ENCODE measurements at regions not wholly inside any gene's neighbourhood (a gene's known extent, or its start where the extent isn't known, plus 50 kb on each side); places are given as distances from the start of the nearest gene placed in this dataset.

DNA sequence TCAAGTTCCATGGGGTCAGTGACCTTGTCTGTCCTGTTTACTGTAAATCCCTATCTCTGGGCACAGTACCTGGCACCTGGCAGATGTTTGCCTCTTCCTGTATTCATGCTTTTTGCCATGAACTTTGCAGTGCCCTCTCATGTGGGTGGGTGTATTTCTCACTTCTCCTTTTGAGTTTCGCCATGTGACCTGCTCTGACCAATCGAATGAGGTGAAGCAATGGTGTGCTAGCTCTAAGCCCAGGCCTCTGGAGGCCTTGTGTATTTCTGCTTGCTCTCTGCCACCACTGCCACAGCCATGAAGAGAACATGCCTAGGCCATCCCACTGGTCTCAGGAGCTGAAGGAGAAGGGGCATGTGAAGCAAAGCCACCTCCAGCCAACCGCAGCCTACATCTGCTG lies 185.5 kb upstream of the ZC3H12A start (continued):
- TF ChIP-seq CREB1 (CRISPR knock-in tag; IDR thresholded peaks at IDR 0.05; ENCODE audit: low read depth) (no peak), ZNF114 (CRISPR knock-in tag; IDR thresholded peaks at IDR 0.05) (no peak), EZH2 (IDR thresholded peaks at IDR 0.05; ENCODE audit: low read depth, unreplicated experiment) (no peak)

DNA sequence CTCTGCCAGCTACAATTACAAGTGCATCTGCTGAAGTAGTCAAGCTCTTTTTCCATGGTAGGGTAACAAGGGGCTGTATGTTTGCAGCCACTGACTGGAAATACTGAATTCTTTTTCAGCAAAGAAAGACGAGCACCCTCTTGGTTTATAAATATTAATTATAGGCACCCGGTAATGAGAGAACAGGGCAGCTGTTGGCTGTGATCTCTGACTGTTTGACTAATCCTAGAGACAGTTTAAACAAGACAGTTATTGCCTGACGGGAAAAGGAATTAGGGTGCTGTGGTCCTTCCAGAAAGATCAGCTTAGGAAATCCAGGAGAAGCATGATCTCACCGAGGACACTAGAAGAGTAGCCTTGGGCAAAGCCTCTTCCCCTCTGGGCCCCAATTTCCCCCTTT lies 183.7 kb upstream of the ZC3H12A start:
- Histone ChIP-seq H3K4me2 (no peak overlapping the region), H3K27me3 (ENCODE audit: insufficient read depth) (no peaks in the 10 kb centered on the region), H3F3A (replicated peaks; ENCODE audit: low read depth) (no peaks in the 10 kb centered on the region), H3K4me1 (ENCODE audit: insufficient read depth) (peaks cover 17% of the 10 kb centered on the region; the same call in 1 of the 2 replicates), H3K27ac (ENCODE audit: low read depth) (no peak overlapping the region), H3K36me3 (ENCODE audit: insufficient read depth) (no peaks in the 10 kb centered on the region), H4K20me1 (replicated peaks; ENCODE audit: insufficient read depth) (no peaks in the 10 kb centered on the region), H3K79me2 (replicated peaks; ENCODE audit: insufficient read depth) (no peaks in the 10 kb centered on the region), H2AFZ (no peak overlapping the region), H3K4me3 (no peak overlapping the region), H3K9me2 (ENCODE audit: insufficient read depth) (no peaks in the 10 kb centered on the region)
- no peak for DNase-seq (ENCODE audit: low spot score)
- no peak overlapping the region for H3K4me3 Mint-ChIP-seq
- H3K4me1 Mint-ChIP-seq, result peaks cover 18% of the 10 kb centered on the region
- peaks cover 7% of the 10 kb centered on the region for H3K27me3 Mint-ChIP-seq (ENCODE audit: insufficient read depth, low read depth, poor library complexity)
- no peaks in the 10 kb centered on the region for H3K36me3 Mint-ChIP-seq (ENCODE audit: low read depth)
- H3K9me3 Mint-ChIP-seq, result no peaks in the 10 kb centered on the region
- TF ChIP-seq ZNF114 (CRISPR knock-in tag; IDR thresholded peaks at IDR 0.05), result no peak
- TF ChIP-seq, protein P1, sequence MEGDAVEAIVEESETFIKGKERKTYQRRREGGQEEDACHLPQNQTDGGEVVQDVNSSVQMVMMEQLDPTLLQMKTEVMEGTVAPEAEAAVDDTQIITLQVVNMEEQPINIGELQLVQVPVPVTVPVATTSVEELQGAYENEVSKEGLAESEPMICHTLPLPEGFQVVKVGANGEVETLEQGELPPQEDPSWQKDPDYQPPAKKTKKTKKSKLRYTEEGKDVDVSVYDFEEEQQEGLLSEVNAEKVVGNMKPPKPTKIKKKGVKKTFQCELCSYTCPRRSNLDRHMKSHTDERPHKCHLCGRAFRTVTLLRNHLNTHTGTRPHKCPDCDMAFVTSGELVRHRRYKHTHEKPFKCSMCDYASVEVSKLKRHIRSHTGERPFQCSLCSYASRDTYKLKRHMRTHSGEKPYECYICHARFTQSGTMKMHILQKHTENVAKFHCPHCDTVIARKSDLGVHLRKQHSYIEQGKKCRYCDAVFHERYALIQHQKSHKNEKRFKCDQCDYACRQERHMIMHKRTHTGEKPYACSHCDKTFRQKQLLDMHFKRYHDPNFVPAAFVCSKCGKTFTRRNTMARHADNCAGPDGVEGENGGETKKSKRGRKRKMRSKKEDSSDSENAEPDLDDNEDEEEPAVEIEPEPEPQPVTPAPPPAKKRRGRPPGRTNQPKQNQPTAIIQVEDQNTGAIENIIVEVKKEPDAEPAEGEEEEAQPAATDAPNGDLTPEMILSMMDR (conservative IDR thresholded peaks at IDR 0.05; ENCODE audit: low read depth in 2 of 2), result no peak
- no peak for TF ChIP-seq JUNB (IDR thresholded peaks at IDR 0.05; ENCODE audit: unreplicated experiment)
- TF ChIP-seq ZNF331 (CRISPR knock-in tag; IDR thresholded peaks at IDR 0.05; ENCODE audit: low read depth), result no peak
- TF ChIP-seq EZH2 (IDR thresholded peaks at IDR 0.05; ENCODE audit: low read depth, unreplicated experiment), result no peak
- no peak for TF ChIP-seq EZH2phosphoT487 (IDR thresholded peaks at IDR 0.05; ENCODE audit: unreplicated experiment)
- TF ChIP-seq CREB1 (CRISPR knock-in tag; IDR thresholded peaks at IDR 0.05; ENCODE audit: low read depth), result no peak
- TF ChIP-seq, protein P2, sequence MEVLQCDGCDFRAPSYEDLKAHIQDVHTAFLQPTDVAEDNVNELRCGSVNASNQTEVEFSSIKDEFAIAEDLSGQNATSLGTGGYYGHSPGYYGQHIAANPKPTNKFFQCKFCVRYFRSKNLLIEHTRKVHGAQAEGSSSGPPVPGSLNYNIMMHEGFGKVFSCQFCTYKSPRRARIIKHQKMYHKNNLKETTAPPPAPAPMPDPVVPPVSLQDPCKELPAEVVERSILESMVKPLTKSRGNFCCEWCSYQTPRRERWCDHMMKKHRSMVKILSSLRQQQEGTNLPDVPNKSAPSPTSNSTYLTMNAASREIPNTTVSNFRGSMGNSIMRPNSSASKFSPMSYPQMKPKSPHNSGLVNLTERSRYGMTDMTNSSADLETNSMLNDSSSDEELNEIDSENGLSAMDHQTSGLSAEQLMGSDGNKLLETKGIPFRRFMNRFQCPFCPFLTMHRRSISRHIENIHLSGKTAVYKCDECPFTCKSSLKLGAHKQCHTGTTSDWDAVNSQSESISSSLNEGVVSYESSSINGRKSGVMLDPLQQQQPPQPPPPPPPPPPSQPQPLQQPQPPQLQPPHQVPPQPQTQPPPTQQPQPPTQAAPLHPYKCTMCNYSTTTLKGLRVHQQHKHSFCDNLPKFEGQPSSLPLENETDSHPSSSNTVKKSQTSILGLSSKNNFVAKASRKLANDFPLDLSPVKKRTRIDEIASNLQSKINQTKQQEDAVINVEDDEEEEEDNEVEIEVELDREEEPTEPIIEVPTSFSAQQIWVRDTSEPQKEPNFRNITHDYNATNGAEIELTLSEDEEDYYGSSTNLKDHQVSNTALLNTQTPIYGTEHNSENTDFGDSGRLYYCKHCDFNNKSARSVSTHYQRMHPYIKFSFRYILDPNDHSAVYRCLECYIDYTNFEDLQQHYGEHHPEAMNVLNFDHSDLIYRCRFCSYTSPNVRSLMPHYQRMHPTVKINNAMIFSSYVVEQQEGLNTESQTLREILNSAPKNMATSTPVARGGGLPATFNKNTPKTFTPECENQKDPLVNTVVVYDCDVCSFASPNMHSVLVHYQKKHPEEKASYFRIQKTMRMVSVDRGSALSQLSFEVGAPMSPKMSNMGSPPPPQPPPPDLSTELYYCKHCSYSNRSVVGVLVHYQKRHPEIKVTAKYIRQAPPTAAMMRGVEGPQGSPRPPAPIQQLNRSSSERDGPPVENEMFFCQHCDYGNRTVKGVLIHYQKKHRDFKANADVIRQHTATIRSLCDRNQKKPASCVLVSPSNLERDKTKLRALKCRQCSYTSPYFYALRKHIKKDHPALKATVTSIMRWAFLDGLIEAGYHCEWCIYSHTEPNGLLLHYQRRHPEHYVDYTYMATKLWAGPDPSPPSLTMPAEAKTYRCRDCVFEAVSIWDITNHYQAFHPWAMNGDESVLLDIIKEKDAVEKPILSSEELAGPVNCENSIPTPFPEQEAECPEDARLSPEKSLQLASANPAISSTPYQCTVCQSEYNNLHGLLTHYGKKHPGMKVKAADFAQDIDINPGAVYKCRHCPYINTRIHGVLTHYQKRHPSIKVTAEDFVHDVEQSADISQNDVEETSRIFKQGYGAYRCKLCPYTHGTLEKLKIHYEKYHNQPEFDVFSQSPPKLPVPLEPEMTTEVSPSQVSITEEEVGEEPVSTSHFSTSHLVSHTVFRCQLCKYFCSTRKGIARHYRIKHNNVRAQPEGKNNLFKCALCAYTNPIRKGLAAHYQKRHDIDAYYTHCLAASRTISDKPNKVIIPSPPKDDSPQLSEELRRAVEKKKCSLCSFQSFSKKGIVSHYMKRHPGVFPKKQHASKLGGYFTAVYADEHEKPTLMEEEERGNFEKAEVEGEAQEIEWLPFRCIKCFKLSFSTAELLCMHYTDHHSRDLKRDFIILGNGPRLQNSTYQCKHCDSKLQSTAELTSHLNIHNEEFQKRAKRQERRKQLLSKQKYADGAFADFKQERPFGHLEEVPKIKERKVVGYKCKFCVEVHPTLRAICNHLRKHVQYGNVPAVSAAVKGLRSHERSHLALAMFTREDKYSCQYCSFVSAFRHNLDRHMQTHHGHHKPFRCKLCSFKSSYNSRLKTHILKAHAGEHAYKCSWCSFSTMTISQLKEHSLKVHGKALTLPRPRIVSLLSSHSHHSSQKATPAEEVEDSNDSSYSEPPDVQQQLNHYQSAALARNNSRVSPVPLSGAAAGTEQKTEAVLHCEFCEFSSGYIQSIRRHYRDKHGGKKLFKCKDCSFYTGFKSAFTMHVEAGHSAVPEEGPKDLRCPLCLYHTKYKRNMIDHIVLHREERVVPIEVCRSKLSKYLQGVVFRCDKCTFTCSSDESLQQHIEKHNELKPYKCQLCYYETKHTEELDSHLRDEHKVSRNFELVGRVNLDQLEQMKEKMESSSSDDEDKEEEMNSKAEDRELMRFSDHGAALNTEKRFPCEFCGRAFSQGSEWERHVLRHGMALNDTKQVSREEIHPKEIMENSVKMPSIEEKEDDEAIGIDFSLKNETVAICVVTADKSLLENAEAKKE (CRISPR knock-in tag; IDR thresholded peaks at IDR 0.05), result no peak
- TF ChIP-seq, protein P3, sequence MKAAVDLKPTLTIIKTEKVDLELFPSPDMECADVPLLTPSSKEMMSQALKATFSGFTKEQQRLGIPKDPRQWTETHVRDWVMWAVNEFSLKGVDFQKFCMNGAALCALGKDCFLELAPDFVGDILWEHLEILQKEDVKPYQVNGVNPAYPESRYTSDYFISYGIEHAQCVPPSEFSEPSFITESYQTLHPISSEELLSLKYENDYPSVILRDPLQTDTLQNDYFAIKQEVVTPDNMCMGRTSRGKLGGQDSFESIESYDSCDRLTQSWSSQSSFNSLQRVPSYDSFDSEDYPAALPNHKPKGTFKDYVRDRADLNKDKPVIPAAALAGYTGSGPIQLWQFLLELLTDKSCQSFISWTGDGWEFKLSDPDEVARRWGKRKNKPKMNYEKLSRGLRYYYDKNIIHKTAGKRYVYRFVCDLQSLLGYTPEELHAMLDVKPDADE (IDR thresholded peaks at IDR 0.05), result no peak
- TF ChIP-seq, protein P4, sequence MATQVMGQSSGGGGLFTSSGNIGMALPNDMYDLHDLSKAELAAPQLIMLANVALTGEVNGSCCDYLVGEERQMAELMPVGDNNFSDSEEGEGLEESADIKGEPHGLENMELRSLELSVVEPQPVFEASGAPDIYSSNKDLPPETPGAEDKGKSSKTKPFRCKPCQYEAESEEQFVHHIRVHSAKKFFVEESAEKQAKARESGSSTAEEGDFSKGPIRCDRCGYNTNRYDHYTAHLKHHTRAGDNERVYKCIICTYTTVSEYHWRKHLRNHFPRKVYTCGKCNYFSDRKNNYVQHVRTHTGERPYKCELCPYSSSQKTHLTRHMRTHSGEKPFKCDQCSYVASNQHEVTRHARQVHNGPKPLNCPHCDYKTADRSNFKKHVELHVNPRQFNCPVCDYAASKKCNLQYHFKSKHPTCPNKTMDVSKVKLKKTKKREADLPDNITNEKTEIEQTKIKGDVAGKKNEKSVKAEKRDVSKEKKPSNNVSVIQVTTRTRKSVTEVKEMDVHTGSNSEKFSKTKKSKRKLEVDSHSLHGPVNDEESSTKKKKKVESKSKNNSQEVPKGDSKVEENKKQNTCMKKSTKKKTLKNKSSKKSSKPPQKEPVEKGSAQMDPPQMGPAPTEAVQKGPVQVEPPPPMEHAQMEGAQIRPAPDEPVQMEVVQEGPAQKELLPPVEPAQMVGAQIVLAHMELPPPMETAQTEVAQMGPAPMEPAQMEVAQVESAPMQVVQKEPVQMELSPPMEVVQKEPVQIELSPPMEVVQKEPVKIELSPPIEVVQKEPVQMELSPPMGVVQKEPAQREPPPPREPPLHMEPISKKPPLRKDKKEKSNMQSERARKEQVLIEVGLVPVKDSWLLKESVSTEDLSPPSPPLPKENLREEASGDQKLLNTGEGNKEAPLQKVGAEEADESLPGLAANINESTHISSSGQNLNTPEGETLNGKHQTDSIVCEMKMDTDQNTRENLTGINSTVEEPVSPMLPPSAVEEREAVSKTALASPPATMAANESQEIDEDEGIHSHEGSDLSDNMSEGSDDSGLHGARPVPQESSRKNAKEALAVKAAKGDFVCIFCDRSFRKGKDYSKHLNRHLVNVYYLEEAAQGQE (IDR thresholded peaks at IDR 0.05; ENCODE audit: unreplicated experiment), result no peak
- TF ChIP-seq STAT1 (IDR thresholded peaks at IDR 0.05; ENCODE audit: unreplicated experiment), result no peak
- no peak overlapping the region for H3K27ac Mint-ChIP-seq
- ATAC-seq, result no peak
